Head of caudate nucleus (tissue), 42 donors: ENCODE measurements at regions not wholly inside any gene's neighbourhood (a gene's known extent, or its start where the extent isn't known, plus 50 kb on each side); places are given as distances from the start of the nearest gene placed in this dataset.
A peak's percentile ranks its signal among the peaks of the same experiment; 100 is the strongest.

Source experiments
- DNase-seq, 42 donors: peaks; one replicate each; pipeline versions ENCODE4 v3.0.0 to v3.0.0-alpha.2; 2020 to 2021; ENCODE audit warnings: mixed read lengths in 7 of 42
- intact Hi-C: fragments of 100-400 bp; cut with DNase I; formaldehyde crosslinking; loops from one replicate; pipeline ENCODE4 v1.15.0; 2022

- intact Hi-C loops: no loop called here
- no peak for DNase-seq
Observed at GRCh38 chr7:28291559-28291958, 111.0 kb upstream of the JAZF1 start.

- DNase-seq: no peak
- intact Hi-C loops: no loop called here
Observed at GRCh38 chr7:28292834-28293526, 112.4 kb upstream of the JAZF1 start.

- no peak for DNase-seq
- intact Hi-C loops: no loop called here
Observed at GRCh38 chr7:28293527-28293835, 112.9 kb upstream of the JAZF1 start.

DNA sequence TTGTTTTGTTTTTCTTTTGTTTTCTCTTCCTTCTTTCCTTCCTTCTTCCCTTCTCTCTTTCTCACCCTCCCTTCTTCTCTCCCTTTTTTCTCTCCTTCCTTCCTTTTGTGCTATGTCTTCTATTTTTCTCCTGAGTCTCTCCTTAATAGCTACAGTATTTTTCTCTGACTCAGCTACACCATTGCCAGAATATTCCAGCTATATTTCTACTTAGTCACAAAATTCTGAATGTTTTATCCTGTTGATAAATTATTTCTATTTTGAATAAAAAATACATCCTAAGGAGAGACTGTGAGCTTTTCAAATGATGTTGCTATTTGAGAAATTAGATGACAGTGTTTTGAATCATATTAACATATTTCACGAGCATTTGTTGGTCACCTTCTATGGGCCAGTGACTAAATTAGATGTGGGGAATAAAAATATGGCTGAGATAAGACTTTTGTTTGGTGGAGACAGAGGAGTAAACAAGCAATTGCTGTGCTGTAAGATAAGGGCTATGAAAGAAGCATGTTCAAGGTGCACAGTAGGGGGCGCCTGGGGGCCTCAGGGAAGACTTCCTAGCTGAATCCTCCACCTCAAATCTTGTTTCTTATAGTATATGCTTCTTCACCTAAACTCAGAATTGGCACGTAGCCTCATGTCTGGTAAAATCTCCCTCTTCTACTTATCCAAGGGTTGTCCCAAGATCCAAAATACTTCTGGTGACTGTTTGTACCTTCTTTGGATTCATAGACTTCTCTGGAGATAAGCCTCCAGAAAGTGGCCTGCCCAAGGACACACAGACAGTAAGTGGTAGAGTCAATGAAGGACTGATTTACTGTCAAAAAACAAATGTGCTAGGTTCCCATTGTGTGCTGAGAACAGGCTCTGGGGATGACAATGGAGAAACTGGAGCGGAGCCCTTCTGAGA is 115.5 kb upstream of the CREB5 start:
- peak in 35 of 42 donors; percentile 7 to 72 (median 36) for DNase-seq
- intact Hi-C loops: no loop called here

GRCh38 chr7:28297801-28298459 is 114.4 kb upstream of the CREB5 start:
- intact Hi-C loops: no loop called here
- DNase-seq: no peak

GRCh38 chr7:28298870-28299518 is 113.3 kb upstream of the CREB5 start:
- peak in 38 of 42 donors; percentile 4 to 84 (median 52) for DNase-seq
- intact Hi-C loops: no loop called here

- intact Hi-C loops: no loop called here
- DNase-seq: no peak
Observed at GRCh38 chr7:28299556-28299955, 112.8 kb upstream of the CREB5 start.

- intact Hi-C loops: no loop called here
Observed at GRCh38 chr7:28300488-28300887, 111.8 kb upstream of the CREB5 start.

DNA sequence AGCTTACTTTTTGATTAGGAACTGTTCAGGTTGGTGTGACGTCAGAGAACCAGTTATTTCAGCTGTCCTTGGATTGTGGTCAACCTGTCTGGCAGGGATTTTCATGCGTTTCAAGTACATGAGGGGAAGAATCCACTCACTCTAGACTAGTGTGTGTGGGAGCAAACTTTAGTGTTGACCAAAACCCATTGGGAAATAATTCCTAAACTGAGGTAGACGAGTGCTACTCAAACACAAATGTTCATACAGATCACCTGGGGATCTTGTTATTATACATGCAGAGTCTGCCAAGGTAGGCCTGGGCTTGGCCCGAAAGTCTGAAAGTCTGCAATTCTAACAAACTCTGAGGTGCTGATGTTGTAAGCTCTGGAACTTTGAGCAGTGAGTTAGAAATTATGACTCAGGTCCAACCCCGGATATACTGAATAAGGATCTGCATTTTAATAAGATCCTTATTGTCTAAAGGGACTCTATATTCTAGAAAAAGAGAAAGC is 111.1 kb upstream of the CREB5 start:
- DNase-seq: no peak
- intact Hi-C loops: no loop called here

More at GRCh38 chr7:28300488-28300887, 111.8 kb upstream of the CREB5 start:
- no peak for DNase-seq

DNA sequence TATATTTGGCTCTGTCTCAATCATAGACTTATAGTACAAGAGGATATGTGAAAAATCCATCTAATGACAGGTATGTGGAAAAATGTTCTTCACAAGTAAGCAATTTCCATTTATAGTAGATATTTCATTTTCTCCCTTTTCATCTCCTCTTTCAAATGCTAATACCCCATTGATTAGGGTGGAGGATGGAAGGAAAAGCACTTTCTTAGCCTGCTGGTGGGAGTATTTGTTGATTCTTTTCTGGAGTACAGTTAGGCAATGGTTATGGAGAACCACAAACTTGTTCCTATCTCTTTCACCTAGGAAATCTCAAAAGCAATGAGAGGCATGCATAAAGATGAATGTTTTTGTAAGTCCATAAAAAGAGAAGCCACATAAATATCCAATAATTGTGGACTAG is 108.0 kb upstream of the CREB5 start:
- intact Hi-C loops: no loop called here
- DNase-seq: no peak

- intact Hi-C loops: no loop called here
- no peak for DNase-seq
Observed at GRCh38 chr7:28309704-28310459, 102.4 kb upstream of the CREB5 start.

DNA sequence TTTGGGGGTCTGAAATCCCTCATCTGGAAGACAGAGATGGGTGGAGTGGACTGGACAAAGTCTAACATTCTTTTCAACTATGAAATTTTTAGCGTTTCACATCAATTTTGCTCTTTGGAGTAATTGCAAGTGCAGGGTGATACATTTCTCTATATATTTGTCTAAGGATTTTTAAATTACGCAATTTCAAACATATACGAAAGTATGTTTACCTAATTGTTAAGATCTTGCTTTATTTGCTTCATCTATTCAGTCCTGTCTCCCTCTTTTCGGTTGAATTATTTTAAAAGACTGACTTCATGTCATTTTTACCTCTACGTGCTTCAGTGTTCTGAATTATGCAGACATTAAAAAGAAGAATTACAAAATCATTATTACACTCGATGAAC is 101.9 kb upstream of the CREB5 start:
- intact Hi-C loops: no loop called here
- no peak for DNase-seq

GRCh38 chr7:28311670-28312069 is 100.6 kb upstream of the CREB5 start:
- intact Hi-C loops: no loop called here
- DNase-seq: no peak

GRCh38 chr7:28312948-28313347 is 99.4 kb upstream of the CREB5 start:
- no peak for DNase-seq
- intact Hi-C loops: no loop called here

GRCh38 chr7:28314841-28315240 is 97.5 kb upstream of the CREB5 start:
- DNase-seq: no peak
- intact Hi-C loops: no loop called here

DNA sequence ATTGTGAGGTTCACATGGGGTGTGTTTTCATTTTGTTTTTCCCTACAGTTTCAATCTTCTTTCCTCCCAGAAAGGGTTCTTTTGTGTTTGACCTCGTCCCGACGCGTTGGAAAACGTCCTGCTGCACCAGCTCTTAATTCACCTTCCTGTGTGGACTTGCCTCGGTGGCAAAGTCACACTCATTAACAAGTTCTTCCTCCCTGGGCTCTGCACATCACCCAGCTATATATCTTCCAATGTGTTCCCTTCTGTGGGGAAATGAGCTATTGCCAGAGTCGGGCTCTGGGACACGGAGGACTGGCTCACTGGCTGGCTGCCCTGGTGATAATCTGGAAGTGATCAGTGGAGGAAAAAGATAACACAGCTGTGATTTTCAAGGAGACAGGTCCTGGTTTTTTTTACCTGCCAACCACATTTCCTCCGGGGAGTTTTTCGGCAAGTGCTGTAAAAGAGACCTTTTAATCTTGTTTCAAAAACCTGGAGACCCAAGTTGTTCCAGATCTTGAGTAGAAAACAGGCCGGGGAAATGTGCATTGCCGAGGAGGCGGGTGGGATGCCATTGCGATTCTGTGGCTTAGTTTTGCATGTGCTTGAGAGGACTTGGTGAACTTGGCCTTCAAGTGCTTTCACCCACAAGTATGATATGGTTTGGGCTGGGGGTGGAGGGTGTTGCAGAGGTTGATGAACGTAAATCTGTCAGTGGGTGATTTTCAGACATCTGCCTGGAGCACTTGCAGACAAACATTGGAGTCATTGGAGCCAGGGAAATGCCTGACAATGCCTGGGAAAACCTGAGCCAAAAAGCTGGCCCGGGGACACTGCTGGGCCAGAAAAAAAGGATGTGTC is 96.5 kb upstream of the CREB5 start:
- intact Hi-C loops: no loop called here
- DNase-seq: no peak

DNA sequence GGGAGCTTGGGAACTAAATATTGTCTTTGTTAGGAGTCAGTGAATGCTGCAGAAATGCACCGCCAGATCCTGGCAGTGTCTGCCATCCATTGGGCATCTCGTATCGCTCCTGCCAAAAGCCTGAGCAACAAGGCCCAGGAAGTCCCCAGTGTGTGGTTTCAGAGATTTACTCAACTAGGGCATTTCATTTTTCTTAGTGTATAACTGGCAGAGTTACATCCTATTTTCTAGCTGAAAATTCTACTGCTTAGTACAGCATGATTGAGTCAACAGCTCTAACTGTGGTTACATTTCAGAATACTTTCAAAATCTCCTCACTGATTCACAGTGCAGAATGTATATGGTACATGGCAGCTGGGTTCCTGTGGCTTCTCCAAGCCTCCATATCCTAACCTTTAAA is 95.8 kb upstream of the CREB5 start:
- no peak for DNase-seq
- intact Hi-C loops: no loop called here
